Hepatocyte (in vitro differentiated cells): ENCODE measurements at regions not wholly inside any gene's neighbourhood (a gene's known extent, or its start where the extent isn't known, plus 50 kb on each side); places are given as distances from the start of the nearest gene placed in this dataset.

Source experiments
- DNase-seq: peaks from one replicate; pipeline ENCODE4 v3.0.0-alpha.2; 2016; ENCODE audit warnings: low spot score
- H2AFZ ChIP-seq: fragments of 200-600 bp; sonication (generic); 2 replicates; pipeline ENCODE4 v1.6.0; 2016; ENCODE audit warnings: antibody characterized with exemption, mild to moderate bottlenecking
- H3K27ac ChIP-seq: fragments of 200-600 bp; sonication (generic); 2 replicates; pipeline ENCODE4 v1.5.1; 2016; ENCODE audit warnings: mild to moderate bottlenecking
- H3K27me3 ChIP-seq: fragments of 200-600 bp; sonication (generic); 2 replicates; pipeline ENCODE4 v1.6.1; 2016
- H3K36me3 ChIP-seq: fragments of 200-600 bp; sonication (generic); replicated peaks from 2 replicates; pipeline ENCODE4 v1.5.1; 2016; ENCODE audit warnings: low read depth; ENCODE audit not compliant: insufficient read depth
- H3K4me1 ChIP-seq: fragments of 200-600 bp; sonication (generic); 2 replicates; pipeline ENCODE4 v1.5.1; 2016; ENCODE audit warnings: mild to moderate bottlenecking, moderate library complexity; ENCODE audit not compliant: insufficient read depth
- H3K4me2 ChIP-seq: fragments of 200-600 bp; sonication (generic); 2 replicates; pipeline ENCODE4 v1.6.0; 2016
- H3K4me3 ChIP-seq: fragments of 200-600 bp; sonication (generic); 2 replicates; pipeline ENCODE4 v1.5.1; 2016; ENCODE audit warnings: mild to moderate bottlenecking
- H3K79me2 ChIP-seq: fragments of 200-600 bp; sonication (generic); 2 replicates; pipeline ENCODE4 v1.6.0; 2017; ENCODE audit warnings: mild to moderate bottlenecking
- H3K9me2 ChIP-seq: fragments of 200-600 bp; sonication (generic); replicated peaks from 2 replicates; pipeline ENCODE4 v1.6.0; 2017; ENCODE audit warnings: mild to moderate bottlenecking; ENCODE audit not compliant: insufficient read depth
- H3K9me3 ChIP-seq: fragments of 200-600 bp; sonication (generic); 2 replicates; pipeline ENCODE4 v1.5.1; 2016; ENCODE audit warnings: low read depth, mild to moderate bottlenecking
- H4K20me1 ChIP-seq: fragments of 200-600 bp; sonication (generic); 2 replicates; pipeline ENCODE4 v1.6.0; 2016; ENCODE audit warnings: mild to moderate bottlenecking; ENCODE audit not compliant: insufficient read depth, poor library complexity, severe bottlenecking
- CTCF ChIP-seq: fragments of 200-600 bp; sonication (generic); IDR thresholded peaks from 2 replicates; pipeline ENCODE4 v1.5.1; 2016; ENCODE audit warnings: antibody characterized with exemption, mild to moderate bottlenecking; ENCODE audit not compliant: poor library complexity
- EZH2 ChIP-seq: fragments of 200-600 bp; sonication (generic); IDR thresholded peaks from 2 replicates; pipeline ENCODE4 v1.6.1; 2016; ENCODE audit warnings: antibody characterized with exemption, mild to moderate bottlenecking, borderline replicate concordance
- EZH2phosphoT487 ChIP-seq: fragments of 200-600 bp; sonication (generic); IDR thresholded peaks from one replicate; pipeline ENCODE4 v1.6.1; 2018; ENCODE audit warnings: antibody characterized with exemption, mild to moderate bottlenecking, low read depth, moderate library complexity; ENCODE audit not compliant: unreplicated experiment, severe bottlenecking
- WGBS: methylation state at CpG from one replicate; pipeline ENCODE4 v1.1.6; 2016; ENCODE audit warnings: low lambda C conversion rate; ENCODE audit errors: missing lambda C conversion rate; 5-methylcytosine and 5-hydroxymethylcytosine counted together

GRCh38 chr22:36088292-36088691 is 59.7 kb upstream of the RBFOX2 start:
- DNase-seq = no peak
- H3K9me2 ChIP-seq = no peaks in the 10 kb centered on the region
- H2AFZ ChIP-seq = no peak overlapping the region
- no peak for TF ChIP-seq EZH2phosphoT487
- TF ChIP-seq CTCF = no peak
- H3K4me1 ChIP-seq = no peaks in the 10 kb centered on the region
- 83% methylated on average over 6 of the region's 6 CpGs for WGBS
- no peak overlapping the region for H3K4me2 ChIP-seq
- H3K4me3 ChIP-seq = no peak overlapping the region
- no peaks in the 10 kb centered on the region for H3K27me3 ChIP-seq
- no peak overlapping the region for H3K27ac ChIP-seq
- H4K20me1 ChIP-seq = no peaks in the 10 kb centered on the region
- H3K36me3 ChIP-seq = no peaks in the 10 kb centered on the region
- H3K79me2 ChIP-seq = no peaks in the 10 kb centered on the region
- H3K9me3 ChIP-seq = no peaks in the 10 kb centered on the region

DNA sequence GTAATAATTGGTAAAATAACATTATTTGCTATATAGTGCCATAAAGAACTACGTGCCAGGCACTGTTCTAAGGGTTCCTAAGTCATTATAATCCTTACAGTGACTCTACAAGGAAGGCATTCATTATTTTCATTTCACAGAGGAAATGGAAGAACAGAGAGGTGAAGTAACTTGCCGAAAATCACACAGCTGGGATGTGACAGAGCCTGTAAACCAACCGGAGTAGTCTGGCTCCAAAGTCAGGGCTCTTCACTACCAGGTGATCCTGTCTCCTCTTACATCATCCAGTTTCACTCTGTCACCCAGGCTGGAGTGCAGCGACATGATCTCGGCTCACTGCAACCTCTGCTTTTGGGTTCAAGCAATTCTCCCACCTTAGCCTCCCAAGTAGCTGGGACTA is 59.2 kb upstream of the RBFOX2 start:
- Histone ChIP-seq H2AFZ (no peak overlapping the region), H3K9me2 (no peaks in the 10 kb centered on the region), H4K20me1 (no peaks in the 10 kb centered on the region), H3K9me3 (no peaks in the 10 kb centered on the region), H3K27me3 (no peaks in the 10 kb centered on the region), H3K4me2 (no peak overlapping the region), H3K79me2 (no peaks in the 10 kb centered on the region), H3K36me3 (no peaks in the 10 kb centered on the region), H3K4me3 (no peak overlapping the region), H3K4me1 (no peaks in the 10 kb centered on the region), H3K27ac (no peak overlapping the region)
- 95% methylated on average over 5 of the region's 5 CpGs for WGBS
- TF ChIP-seq CTCF (no peak), EZH2 (no peak), EZH2phosphoT487 (no peak)
- no peak for DNase-seq

- no peak for TF ChIP-seq CTCF
- TF ChIP-seq EZH2phosphoT487 = no peak
- TF ChIP-seq EZH2 = no peak
Measured at GRCh38 chr22:36086629-36087254, 58.1 kb upstream of the RBFOX2 start.

DNA sequence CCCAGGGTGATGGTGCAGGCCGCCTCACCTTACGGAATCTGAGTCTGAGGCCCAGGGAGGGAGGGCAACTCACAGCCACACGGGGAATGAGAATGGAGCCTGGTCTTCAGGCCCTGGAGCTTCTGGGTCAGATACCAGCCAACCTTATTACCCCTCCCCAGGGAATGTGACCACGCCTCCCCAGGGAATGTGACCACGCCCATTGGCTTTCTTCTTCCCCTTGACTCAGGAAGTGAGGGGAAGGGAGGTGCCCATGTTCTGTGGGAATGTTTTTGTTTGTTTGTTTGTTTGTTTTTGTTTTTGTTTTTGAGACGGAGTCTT is 57.5 kb upstream of the RBFOX2 start:
- Histone ChIP-seq H3K27me3 (no peaks in the 10 kb centered on the region), H3K9me3 (no peaks in the 10 kb centered on the region), H3K4me2 (no peak overlapping the region), H3K79me2 (no peaks in the 10 kb centered on the region), H3K27ac (no peak overlapping the region), H2AFZ (no peak overlapping the region), H3K4me1 (no peaks in the 10 kb centered on the region), H3K9me2 (no peaks in the 10 kb centered on the region), H3K36me3 (no peaks in the 10 kb centered on the region), H4K20me1 (no peaks in the 10 kb centered on the region), H3K4me3 (no peak overlapping the region)
- no peak for DNase-seq
- WGBS = 90% methylated on average over 6 of the region's 6 CpGs
- TF ChIP-seq EZH2phosphoT487 = no peak
- TF ChIP-seq EZH2 = no peak
- TF ChIP-seq CTCF = no peak

More at GRCh38 chr22:36086629-36087254, 58.1 kb upstream of the RBFOX2 start:
- DNase-seq = no peak
- no peak overlapping the region for H2AFZ ChIP-seq
- no peaks in the 10 kb centered on the region for H3K27me3 ChIP-seq
- H3K27ac ChIP-seq = no peak overlapping the region
- H3K36me3 ChIP-seq = no peaks in the 10 kb centered on the region
- no peaks in the 10 kb centered on the region for H3K9me3 ChIP-seq
- H3K79me2 ChIP-seq = no peaks in the 10 kb centered on the region
- no peaks in the 10 kb centered on the region for H3K4me1 ChIP-seq
- no peaks in the 10 kb centered on the region for H4K20me1 ChIP-seq
- 93% methylated on average over 13 of the region's 13 CpGs for WGBS
- H3K9me2 ChIP-seq = no peaks in the 10 kb centered on the region
- no peak overlapping the region for H3K4me2 ChIP-seq
- H3K4me3 ChIP-seq = no peak overlapping the region
